GM18858 (cell line): ENCODE measurements at regions not wholly inside any gene's neighbourhood (a gene's known extent, or its start where the extent isn't known, plus 50 kb on each side); places are given as distances from the start of the nearest gene placed in this dataset.

Experiments used
- ATAC-seq: cut with Tn5 transposase; IDR thresholded peaks from one replicate; pipeline ENCODE4 v1.9.1; 2021; ENCODE audit not compliant: unreplicated experiment

- no peak for ATAC-seq
Measured at GRCh38 chr1:239593527-239593926, 207.2 kb downstream of the CHRM3 start.

GRCh38 chr1:239600588-239600987 lies 214.2 kb downstream of the CHRM3 start:
- ATAC-seq = no peak

- ATAC-seq = no peak
Measured at GRCh38 chr1:239601108-239601507, 214.7 kb downstream of the CHRM3 start.

- ATAC-seq = no peak
Measured at GRCh38 chr1:239603530-239603929, 217.2 kb downstream of the CHRM3 start.

- no peak for ATAC-seq
Measured at GRCh38 chr1:239606850-239607400, 220.6 kb downstream of the CHRM3 start.

GRCh38 chr1:239608469-239608868 lies 222.1 kb downstream of the CHRM3 start:
- ATAC-seq = no peak

DNA sequence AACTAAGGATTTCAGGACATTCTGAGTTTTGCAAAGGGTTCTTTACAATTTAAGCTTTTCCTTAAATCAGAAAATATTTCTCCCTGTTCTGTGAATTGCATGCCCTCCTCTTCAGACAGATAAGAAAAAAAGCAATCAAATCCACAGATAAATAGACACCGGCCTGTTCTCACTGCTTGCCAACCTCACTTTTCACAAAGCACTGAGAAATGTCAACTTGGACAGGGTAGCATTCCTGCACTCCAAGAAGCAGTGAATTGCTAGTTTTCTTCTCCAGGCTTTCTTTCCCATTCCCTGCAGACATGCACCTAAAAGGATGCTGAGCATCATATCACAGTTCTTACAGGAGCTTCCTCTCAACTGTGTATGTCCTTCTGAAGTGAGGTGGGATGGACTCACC lies 226.0 kb downstream of the CHRM3 start:
- ATAC-seq = no peak

- ATAC-seq = no peak
Measured at GRCh38 chr1:239616673-239617072, 230.3 kb downstream of the CHRM3 start.

GRCh38 chr1:239617259-239617658 lies 230.9 kb downstream of the CHRM3 start:
- ATAC-seq = no peak

DNA sequence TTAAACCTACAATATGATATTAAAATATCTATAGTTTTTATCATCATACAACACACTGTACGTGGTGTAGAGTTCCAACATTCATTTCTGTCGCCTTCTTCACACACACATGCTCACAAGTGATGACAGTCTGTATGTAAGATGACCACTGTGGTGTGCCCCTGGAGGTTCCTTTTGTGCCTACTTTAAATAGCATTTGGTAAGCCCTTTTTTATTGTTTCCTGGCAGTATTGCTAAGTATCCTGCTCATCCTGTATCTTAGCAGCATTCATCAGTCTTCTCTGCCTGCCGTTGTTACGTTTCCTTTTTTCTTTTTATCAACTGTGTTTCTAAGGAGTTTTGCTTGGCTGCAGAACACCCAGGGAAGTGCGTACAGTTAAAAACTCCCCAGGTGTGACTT lies 231.4 kb downstream of the CHRM3 start:
- no peak for ATAC-seq

DNA sequence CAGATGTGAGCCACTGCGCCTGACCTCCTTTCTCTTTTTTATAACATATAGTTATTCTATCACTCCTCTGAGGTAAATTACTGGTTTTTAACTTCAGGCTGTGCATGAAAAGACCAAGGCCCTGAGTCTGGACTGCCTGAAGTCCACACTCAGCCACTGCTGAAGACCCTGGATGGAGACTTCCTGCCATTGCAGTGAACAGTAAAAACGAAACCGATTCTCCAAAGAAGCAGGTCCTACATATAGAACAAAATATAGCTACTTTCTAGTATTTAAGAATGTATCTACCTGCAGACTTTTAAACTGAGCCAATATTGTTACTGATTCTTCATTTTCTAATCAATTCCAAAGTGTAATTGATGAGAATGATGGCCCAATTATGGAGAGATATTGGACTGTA lies 232.8 kb downstream of the CHRM3 start:
- ATAC-seq = no peak

GRCh38 chr1:239630767-239631166 lies 244.4 kb downstream of the CHRM3 start:
- no peak for ATAC-seq

DNA sequence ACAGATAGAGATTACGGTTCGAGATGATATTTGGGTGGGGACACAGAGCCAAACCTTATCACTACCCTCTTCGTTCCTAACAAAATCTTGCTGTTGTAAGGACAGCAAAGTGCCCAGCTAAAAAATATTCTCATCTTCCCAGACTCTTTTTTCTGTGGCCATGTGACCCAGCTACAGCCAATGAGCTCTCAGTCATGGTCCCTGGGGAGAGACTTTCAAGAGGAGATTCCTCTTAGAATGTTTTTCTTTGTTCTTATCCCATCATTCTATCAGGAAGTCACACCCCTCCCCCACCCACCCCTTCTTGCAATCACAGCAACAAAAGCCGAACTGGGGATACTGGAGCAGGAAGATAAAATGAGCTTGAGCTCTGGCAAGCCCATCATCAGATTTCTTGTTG lies 247.1 kb downstream of the CHRM3 start:
- no peak for ATAC-seq

DNA sequence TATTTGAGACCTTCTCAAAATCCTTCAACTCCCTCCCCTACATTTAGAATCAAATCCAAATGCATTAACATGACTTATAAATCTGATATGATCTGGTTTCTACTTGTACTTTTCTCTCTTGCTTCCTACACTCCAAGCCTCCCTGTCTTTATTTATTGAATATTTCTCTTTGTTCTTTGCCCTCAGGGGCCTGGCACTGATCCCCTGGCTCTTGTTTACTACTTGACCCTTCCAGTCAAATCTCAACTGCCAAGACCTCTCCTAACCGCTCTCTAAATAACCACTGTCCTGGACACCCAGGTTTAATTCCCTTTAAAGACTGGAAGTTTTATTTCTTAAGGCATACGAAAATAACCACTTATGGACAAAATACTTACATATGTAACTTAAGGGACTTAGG lies 248.9 kb downstream of the CHRM3 start:
- no peak for ATAC-seq

GRCh38 chr1:239636347-239636746 lies 250.0 kb downstream of the CHRM3 start:
- no peak for ATAC-seq

- ATAC-seq = no peak
Measured at GRCh38 chr1:239644604-239645003, 258.2 kb downstream of the CHRM3 start.

- ATAC-seq = no peak
Measured at GRCh38 chr1:239647045-239647444, 260.7 kb downstream of the CHRM3 start.

DNA sequence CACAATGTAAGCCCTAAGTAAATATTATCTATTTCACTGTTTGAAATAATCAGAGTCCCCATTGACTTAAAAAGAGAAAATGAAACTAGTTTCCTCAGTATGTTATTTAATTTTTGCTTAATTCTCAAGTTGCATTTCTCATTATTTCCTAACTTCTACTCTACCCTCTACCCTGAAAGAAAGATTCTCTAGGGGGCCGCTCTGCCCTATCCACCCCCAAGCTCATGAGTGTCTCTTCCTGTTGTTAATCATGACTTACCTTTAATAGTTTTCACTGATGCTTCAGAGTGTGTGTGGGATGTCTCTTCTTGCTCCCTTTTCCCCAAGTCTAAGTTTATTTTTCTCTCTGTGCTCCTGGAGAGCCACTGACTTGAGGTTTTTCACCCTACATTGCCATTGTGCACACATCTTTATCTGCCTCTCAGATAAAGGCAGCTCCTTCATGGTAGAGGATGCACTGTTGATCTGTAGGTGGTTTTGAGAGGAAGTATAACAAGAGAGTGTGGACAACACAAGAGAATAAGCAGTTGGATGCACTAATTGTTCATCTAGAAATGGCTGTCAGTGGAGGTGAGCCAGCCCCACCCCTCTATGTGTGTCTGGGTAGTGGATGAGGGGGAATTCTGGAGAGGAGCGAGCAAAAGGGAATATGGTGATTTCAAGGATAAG lies 261.7 kb downstream of the CHRM3 start:
- no peak for ATAC-seq

- ATAC-seq = no peak
Measured at GRCh38 chr1:239655023-239655422, 268.7 kb downstream of the CHRM3 start.

- ATAC-seq = no peak
Measured at GRCh38 chr1:239657291-239657690, 270.9 kb downstream of the CHRM3 start.

DNA sequence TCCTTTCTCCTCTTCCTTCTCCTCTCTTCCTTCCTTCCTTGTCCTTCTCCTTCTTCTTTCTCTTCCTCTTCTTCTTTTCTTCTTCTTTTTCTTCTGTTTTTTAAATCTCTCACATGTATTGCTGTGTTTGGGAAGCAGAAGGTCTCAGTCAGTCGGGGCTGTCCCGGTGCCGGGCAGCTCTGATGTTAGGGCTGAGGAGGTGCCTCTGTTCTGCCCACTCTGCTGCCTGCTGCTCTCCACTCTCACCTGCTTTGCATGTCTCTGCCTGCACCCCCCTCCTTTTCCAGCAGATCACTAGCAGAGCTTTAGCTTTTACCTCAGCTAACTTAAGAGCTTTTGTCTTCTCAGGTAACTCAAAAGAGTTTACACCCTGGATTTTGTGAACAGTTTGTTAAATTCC lies 276.6 kb downstream of the CHRM3 start:
- no peak for ATAC-seq

DNA sequence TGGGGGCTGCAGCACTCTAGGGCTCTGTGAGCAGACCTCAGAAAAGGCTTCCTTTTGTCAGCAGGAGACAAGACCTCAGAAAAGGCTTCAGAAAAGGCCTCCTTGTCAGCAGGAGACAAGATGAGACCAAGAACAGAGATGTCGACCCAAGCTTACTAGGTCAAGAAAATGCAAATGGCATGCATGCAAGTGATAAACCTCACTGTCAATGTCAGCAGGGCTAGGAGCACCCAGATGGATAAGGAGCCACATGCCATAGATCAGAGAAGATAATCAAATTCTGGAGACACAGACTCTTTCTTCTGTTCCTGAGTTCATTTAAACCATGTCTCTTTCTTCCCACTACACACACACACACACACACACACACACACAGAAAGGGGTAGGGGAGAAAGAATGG lies 285.9 kb downstream of the CHRM3 start:
- ATAC-seq = no peak

DNA sequence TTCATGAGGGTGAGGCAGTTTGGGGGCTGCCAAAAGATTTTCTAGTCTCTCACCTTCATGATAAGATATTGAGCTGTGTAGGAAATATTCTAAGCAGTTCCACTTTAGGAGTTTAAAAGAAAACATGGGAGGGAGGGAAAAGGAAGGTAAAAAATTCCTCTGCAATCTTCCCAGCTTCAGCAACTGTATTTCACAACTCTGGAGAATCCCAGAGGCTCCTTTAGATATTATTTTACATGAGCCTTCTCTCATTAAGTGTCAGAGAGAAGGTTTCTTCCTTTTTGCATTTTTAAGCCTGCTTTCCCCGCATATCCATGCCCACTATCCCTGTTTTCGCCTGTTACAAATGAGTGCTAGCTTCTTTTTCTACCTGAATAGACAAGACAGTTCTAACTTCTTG lies 289.4 kb downstream of the CHRM3 start:
- no peak for ATAC-seq
